Middle frontal gyrus (tissue), 1 donor: ENCODE measurements at regions not wholly inside any gene's neighbourhood (a gene's known extent, or its start where the extent isn't known, plus 50 kb on each side); places are given as distances from the start of the nearest gene placed in this dataset.
A peak's percentile ranks its signal among the peaks of the same experiment; 100 is the strongest.

Experiments
- DNase-seq: peaks from one replicate; pipeline ENCODE4 v3.0.0-alpha.2; 2015; ENCODE audit warnings: low spot score; ENCODE audit errors: extremely low spot score

DNA sequence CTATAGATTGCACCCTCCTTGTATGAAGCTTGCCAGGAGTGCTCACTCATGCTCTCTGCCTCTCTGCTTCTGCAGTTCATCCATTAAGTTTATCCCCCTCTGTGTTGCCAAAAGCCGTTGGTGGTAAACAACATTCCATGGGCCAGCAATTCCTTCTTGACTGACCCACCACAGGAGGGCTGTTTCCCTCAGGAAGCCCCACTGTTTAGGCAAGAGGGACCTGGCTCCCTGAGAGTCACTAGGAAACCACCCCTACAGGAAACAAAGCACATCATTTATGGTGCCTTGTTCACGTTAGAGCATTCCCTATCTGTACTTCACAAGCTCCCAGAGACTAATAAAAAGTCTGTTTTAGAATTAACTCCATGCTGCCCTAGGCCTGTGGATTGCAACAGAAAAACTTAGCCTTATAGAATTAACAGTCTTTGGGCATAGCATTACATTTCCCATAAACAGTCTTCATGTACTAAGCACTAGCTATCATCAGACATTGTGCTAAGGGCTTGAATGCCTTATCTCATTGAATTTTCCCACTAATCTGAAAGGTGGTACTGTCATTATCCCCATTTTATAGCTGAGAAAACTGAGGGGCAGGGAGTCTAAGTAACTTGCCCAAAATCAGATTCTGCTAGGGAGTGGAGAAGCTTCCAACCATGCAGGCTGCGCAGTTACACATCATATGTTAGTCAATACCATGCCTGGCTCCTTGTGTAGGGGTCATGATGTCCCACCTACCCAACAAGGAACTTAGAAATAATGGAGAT lies 149.9 kb downstream of the SHQ1 start:
- DNase-seq = no peak

- DNase-seq = no peak
Measured at GRCh38 chr3:72697717-72698116, 150.5 kb downstream of the SHQ1 start.

GRCh38 chr3:72696815-72697214 lies 151.4 kb downstream of the SHQ1 start:
- no peak for DNase-seq

DNA sequence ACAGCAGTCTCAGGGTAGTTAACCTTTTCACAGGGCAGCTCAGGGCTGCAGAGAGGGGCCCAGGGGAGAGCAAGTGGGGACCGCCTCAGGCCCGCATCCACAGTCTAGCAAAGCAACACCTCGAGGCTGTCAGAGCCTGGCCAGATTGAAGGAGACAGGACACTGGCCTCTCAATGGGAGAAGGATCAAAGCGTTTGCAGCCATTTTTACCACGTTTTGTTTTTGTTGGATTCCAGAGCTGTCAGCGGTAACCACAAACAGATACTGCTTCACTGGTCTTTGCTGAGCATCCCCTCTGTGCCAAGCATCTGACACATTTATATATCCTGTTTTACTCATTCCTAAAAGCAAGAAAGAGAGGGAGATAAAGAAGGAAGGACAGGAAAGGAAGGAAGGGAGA lies 153.8 kb downstream of the SHQ1 start:
- DNase-seq = no peak

GRCh38 chr3:72692990-72693389 lies 155.3 kb downstream of the SHQ1 start:
- no peak for DNase-seq

DNA sequence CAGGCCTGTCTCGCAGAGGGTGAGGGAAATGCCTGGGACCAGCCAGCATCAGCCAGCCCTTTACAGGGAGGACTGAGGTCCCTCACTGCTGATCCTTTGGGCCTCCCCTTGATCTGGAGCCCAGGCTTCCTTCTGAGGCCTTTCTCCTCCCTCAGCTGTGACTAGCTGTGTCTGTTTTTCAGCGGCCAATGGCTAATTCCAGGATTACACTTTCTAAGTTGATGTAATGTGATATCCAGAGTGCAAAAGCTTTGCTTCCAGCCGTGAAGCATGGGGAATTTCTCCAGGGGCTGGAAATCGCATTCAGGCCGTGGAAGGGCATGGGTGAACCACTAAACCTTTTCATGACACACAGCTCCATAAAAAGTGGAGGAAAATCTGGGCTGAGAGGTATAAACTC lies 157.6 kb downstream of the SHQ1 start:
- no peak for DNase-seq

DNA sequence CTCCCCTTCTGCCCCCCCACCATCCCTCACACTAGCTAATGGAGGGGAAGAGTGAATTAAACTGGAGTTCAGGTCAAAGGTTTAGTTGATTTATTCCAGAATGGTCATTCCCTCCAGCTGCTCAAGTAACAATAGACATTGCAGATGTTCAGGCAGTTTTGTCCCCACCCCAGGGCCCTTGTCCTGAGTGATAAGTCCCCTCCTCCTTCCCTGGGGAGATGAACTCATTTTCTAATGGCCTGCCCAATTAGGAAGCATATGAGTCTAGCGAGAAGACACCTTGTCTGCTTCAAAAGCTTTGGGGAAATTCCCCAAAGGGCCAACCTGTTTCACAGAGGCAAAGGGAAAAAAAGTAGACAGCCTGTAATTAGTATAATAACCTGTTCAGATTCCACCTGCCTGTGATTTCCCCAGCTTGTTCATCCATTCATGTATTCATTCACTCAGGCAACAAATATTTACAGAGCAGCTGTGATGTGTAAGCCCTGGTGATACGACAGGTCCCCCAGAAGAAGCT lies 165.3 kb downstream of the SHQ1 start:
- no peak for DNase-seq

- DNase-seq = no peak
Measured at GRCh38 chr3:72681598-72681997, 166.6 kb downstream of the SHQ1 start.

DNA sequence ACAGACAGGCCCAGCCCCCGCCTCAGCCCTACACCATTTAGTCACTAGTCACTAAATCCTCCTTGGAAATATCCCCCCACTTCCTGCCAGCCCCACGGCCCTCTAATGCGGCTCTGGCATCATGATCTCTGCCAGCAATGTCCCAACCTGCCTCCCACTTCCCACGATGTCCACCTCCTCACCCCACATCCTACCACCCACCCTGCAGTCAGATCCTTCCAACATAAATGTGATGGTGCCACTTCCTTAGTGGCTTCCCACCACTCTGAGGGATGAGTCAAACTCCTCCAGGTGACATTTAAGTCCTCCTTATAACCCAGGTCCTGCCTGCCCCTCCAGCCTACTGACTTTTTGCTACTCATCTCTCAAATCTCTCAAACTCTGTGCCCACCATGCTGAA lies 167.5 kb downstream of the SHQ1 start:
- DNase-seq = no peak

- peak; percentile 31 for DNase-seq
Measured at GRCh38 chr3:72679540-72680198, 168.6 kb downstream of the SHQ1 start.

GRCh38 chr3:72678867-72679266 lies 169.4 kb downstream of the SHQ1 start:
- no peak for DNase-seq

- DNase-seq = no peak
Measured at GRCh38 chr3:72678380-72678779, 169.9 kb downstream of the SHQ1 start.

GRCh38 chr3:72675243-72675642 lies 173.0 kb downstream of the SHQ1 start:
- DNase-seq = no peak

- no peak for DNase-seq
Measured at GRCh38 chr3:72673011-72673771, 175.1 kb downstream of the SHQ1 start.

- no peak for DNase-seq
Measured at GRCh38 chr3:72669224-72669623, 179.0 kb downstream of the SHQ1 start.

DNA sequence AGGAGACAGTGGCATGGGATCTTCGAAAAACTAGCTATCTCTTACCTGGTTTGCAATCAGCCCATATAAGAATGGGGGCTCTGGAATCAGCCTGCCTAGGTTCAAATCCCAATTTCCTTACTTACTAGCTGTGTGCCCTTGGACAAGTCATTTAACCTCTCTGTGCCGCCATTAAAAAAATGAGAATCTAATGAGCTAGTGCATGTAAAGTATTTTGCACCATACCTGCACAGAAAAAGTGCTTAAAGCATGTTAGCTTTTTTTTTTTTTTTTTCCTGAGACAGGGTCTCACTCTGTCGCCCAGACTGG lies 181.8 kb downstream of the SHQ1 start:
- DNase-seq = no peak

- DNase-seq = no peak
Measured at GRCh38 chr3:72665701-72666446, 182.4 kb downstream of the SHQ1 start.

GRCh38 chr3:72665103-72665502 lies 183.1 kb downstream of the SHQ1 start:
- no peak for DNase-seq

DNA sequence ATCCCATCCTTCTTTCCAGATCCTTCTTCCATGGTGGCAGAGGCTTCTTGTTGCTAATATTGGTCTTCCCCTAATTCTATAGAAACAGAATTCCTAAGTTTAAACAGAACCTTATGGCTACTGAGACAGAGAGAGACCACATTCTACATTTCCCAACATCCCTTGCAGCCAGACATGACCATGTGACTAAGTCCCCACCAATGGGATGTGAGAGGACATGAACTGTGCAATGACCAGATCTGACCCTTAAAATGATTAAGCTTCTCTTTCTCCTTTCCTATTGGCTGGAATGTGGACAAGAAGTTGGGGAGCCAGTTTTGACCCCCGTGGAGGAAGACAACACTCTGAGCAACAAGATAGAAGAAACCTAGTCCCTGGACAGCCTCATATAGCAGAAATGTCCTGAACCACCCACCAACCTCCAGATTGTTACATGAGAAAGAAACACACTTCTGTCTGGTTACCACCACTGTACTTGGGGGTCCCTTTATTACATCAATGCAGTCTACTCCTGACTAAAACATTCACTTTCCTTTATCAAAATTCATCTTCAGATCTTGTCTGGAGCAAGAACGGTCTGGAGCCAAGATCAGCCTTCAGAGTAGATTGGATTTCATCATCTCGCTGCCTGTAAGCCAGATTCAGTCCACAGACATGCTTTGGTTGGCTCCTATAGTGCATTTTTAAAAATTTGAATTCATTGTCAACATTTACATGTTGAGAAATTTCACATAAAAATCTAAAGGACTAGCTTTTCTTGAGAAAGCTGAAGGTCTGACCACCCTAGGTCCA lies 183.9 kb downstream of the SHQ1 start:
- DNase-seq = no peak

GRCh38 chr3:72663429-72663828 lies 184.8 kb downstream of the SHQ1 start:
- peak; percentile 30 for DNase-seq

GRCh38 chr3:72661115-72661457 lies 187.2 kb downstream of the SHQ1 start:
- no peak for DNase-seq
